Mesendoderm (in vitro differentiated cells): ENCODE measurements at regions not wholly inside any gene's neighbourhood (a gene's known extent, or its start where the extent isn't known, plus 50 kb on each side); places are given as distances from the start of the nearest gene placed in this dataset.
A peak's percentile ranks its signal among the peaks of the same experiment; 100 is the strongest.

Experiments
- DNase-seq: peaks from one replicate; pipeline ENCODE4 v3.0.0; 2013
- H2AK5ac ChIP-seq: 2 replicates; pipeline ENCODE4 v1.6.1; 2013; ENCODE audit warnings: low read length, inconsistent platforms
- H2BK120ac ChIP-seq: 2 replicates; pipeline ENCODE4 v1.6.1; 2013; ENCODE audit warnings: low read depth, mild to moderate bottlenecking, low read length, moderate library complexity, mixed read lengths
- H2BK15ac ChIP-seq: replicated peaks from 2 replicates; pipeline ENCODE4 v1.6.1; 2013; ENCODE audit warnings: low read depth, mild to moderate bottlenecking, moderate library complexity
- H2BK5ac ChIP-seq: 2 replicates; pipeline ENCODE4 v1.6.1; 2013; ENCODE audit warnings: low read length, inconsistent platforms
- H3K18ac ChIP-seq: 2 replicates; pipeline ENCODE4 v1.6.1; 2013; ENCODE audit warnings: mild to moderate bottlenecking, low read length, mixed read lengths
- H3K23ac ChIP-seq: one replicate; pipeline ENCODE4 v1.6.1; 2013; ENCODE audit warnings: low read length
- H3K27ac ChIP-seq: 2 replicates; pipeline ENCODE4 v1.5.1; 2013; ENCODE audit warnings: low read depth, mild to moderate bottlenecking, inconsistent platforms, low read length, moderate library complexity
- H3K27me3 ChIP-seq: 2 replicates; pipeline ENCODE4 v1.6.1; 2013; ENCODE audit warnings: low read length, control low read depth, mild to moderate bottlenecking, inconsistent platforms; ENCODE audit not compliant: insufficient read depth, poor library complexity
- H3K36me3 ChIP-seq: 2 replicates; pipeline ENCODE4 v1.6.1; 2013; ENCODE audit warnings: low read length, inconsistent platforms; ENCODE audit not compliant: control insufficient read depth, insufficient read depth
- H3K4ac ChIP-seq: one replicate; pipeline ENCODE4 v1.6.1; 2013; ENCODE audit warnings: low read depth, mild to moderate bottlenecking, low read length, moderate library complexity
- H3K4me1 ChIP-seq: 2 replicates; pipeline ENCODE4 v1.6.1; 2013; ENCODE audit warnings: low read depth, low read length, inconsistent platforms; ENCODE audit not compliant: control insufficient read depth
- H3K4me2 ChIP-seq: 2 replicates; pipeline ENCODE4 v1.6.1; 2013; ENCODE audit warnings: low read length
- H3K4me3 ChIP-seq: 2 replicates; pipeline ENCODE4 v1.5.1; 2013; ENCODE audit warnings: mild to moderate bottlenecking, low read length
- H3K56ac ChIP-seq: one replicate; pipeline ENCODE4 v1.6.1; 2013; ENCODE audit warnings: low read length
- H3K79me1 ChIP-seq: 2 replicates; pipeline ENCODE4 v1.6.1; 2013; ENCODE audit warnings: low read length, inconsistent platforms
- H3K79me2 ChIP-seq: 2 replicates; pipeline ENCODE4 v1.6.1; 2013; ENCODE audit warnings: mild to moderate bottlenecking, low read length; ENCODE audit not compliant: control insufficient read depth, insufficient read depth
- H3K9ac ChIP-seq: 2 replicates; pipeline ENCODE4 v1.6.1; 2013; ENCODE audit warnings: low read length, inconsistent platforms
- H4K5ac ChIP-seq: one replicate; pipeline ENCODE4 v1.6.1; 2013; ENCODE audit warnings: low read length
- H4K8ac ChIP-seq: one replicate; pipeline ENCODE4 v1.6.1; 2013; ENCODE audit warnings: low read depth, mild to moderate bottlenecking, control low read depth, low read length, moderate library complexity
- WGBS: extraction: QIAGEN DNeasy Blood & Tissue Kit; methylation state at CpG from one replicate; pipeline ENCODE4 v1.1.7; 2013; ENCODE audit warnings: low lambda C conversion rate, missing lambda C conversion rate; ENCODE audit not compliant: insufficient coverage; ENCODE audit errors: extremely low coverage; 5-methylcytosine and 5-hydroxymethylcytosine counted together

- Histone ChIP-seq H4K5ac (no peak overlapping the region), H2AK5ac (no peak overlapping the region), H3K9ac (no peak overlapping the region), H3K79me1 (no peaks in the 10 kb centered on the region), H3K4me3 (no peak overlapping the region), H3K4me2 (no peak overlapping the region), H3K36me3 (no peaks in the 10 kb centered on the region), H3K23ac (no peak overlapping the region), H3K56ac (no peak overlapping the region), H3K4ac (no peak overlapping the region), H3K4me1 (no peaks in the 10 kb centered on the region), H2BK15ac (no peak overlapping the region), H3K79me2 (no peaks in the 10 kb centered on the region), H3K27ac (no peak overlapping the region), H2BK5ac (no peak overlapping the region), H3K18ac (no peak overlapping the region), H2BK120ac (no peak overlapping the region), H3K27me3 (no peaks in the 10 kb centered on the region), H4K8ac (no peak overlapping the region)
- DNase-seq: no peak
These were observed 1063.4 kb upstream of the CHAC2 start for GRCh38 chr2:52704251-52704650.

- H3K18ac ChIP-seq: no peak overlapping the region
- H3K56ac ChIP-seq: no peak overlapping the region
- no CpG with 5 or more reads among the region's 4 CpGs for WGBS
- H3K4ac ChIP-seq: no peak overlapping the region
- H3K27ac ChIP-seq: no peak overlapping the region
- no peak overlapping the region for H2AK5ac ChIP-seq
- no peak for DNase-seq
- H4K5ac ChIP-seq: no peak overlapping the region
- H3K79me2 ChIP-seq: no peaks in the 10 kb centered on the region
- H2BK15ac ChIP-seq: no peak overlapping the region
- H3K36me3 ChIP-seq: no peaks in the 10 kb centered on the region
- H2BK5ac ChIP-seq: no peak overlapping the region
- no peak overlapping the region for H2BK120ac ChIP-seq
- no peak overlapping the region for H4K8ac ChIP-seq
- no peak overlapping the region for H3K4me2 ChIP-seq
- no peaks in the 10 kb centered on the region for H3K4me1 ChIP-seq
- no peaks in the 10 kb centered on the region for H3K79me1 ChIP-seq
- H3K27me3 ChIP-seq: no peaks in the 10 kb centered on the region
- no peak overlapping the region for H3K4me3 ChIP-seq
- H3K23ac ChIP-seq: no peak overlapping the region
- H3K9ac ChIP-seq: no peak overlapping the region
These were observed 1064.6 kb upstream of the CHAC2 start for GRCh38 chr2:52703004-52703403.

GRCh38 chr2:52698408-52698807, 1069.2 kb upstream of the CHAC2 start:
- WGBS: no CpG with 5 or more reads among the region's 3 CpGs

GRCh38 chr2:52697690-52698089, 1069.9 kb upstream of the CHAC2 start:
- no peak overlapping the region for H3K27ac ChIP-seq
- no peak overlapping the region for H2BK120ac ChIP-seq
- no peak overlapping the region for H2BK5ac ChIP-seq
- no peak overlapping the region for H3K4me2 ChIP-seq
- H3K56ac ChIP-seq: no peak overlapping the region
- H3K36me3 ChIP-seq: no peaks in the 10 kb centered on the region
- H4K5ac ChIP-seq: no peak overlapping the region
- no peaks in the 10 kb centered on the region for H3K79me1 ChIP-seq
- WGBS: no CpG with 5 or more reads among the region's 4 CpGs
- no peaks in the 10 kb centered on the region for H3K27me3 ChIP-seq
- no peak overlapping the region for H3K4ac ChIP-seq
- no peak overlapping the region for H2BK15ac ChIP-seq
- DNase-seq: no peak
- H3K23ac ChIP-seq: no peak overlapping the region
- H3K79me2 ChIP-seq: no peaks in the 10 kb centered on the region
- H4K8ac ChIP-seq: no peak overlapping the region
- H3K18ac ChIP-seq: no peak overlapping the region
- no peak overlapping the region for H3K9ac ChIP-seq
- H2AK5ac ChIP-seq: no peak overlapping the region
- H3K4me1 ChIP-seq: no peaks in the 10 kb centered on the region
- no peak overlapping the region for H3K4me3 ChIP-seq

More at GRCh38 chr2:52698408-52698807, 1069.2 kb upstream of the CHAC2 start:
- Histone ChIP-seq H3K27ac (no peak overlapping the region), H3K56ac (no peak overlapping the region), H3K23ac (no peak overlapping the region), H2BK120ac (no peak overlapping the region), H3K4me1 (no peaks in the 10 kb centered on the region), H3K4ac (no peak overlapping the region), H3K27me3 (no peaks in the 10 kb centered on the region), H3K4me3 (no peak overlapping the region), H3K79me2 (no peaks in the 10 kb centered on the region), H2AK5ac (no peak overlapping the region), H3K36me3 (no peaks in the 10 kb centered on the region), H3K9ac (no peak overlapping the region), H3K79me1 (no peaks in the 10 kb centered on the region), H2BK5ac (no peak overlapping the region), H4K8ac (no peak overlapping the region), H3K18ac (no peak overlapping the region), H3K4me2 (no peak overlapping the region), H4K5ac (no peak overlapping the region), H2BK15ac (no peak overlapping the region)
- DNase-seq: peak; percentile 23

- H3K79me1 ChIP-seq: no peaks in the 10 kb centered on the region
- H3K4me1 ChIP-seq: no peaks in the 10 kb centered on the region
- no peaks in the 10 kb centered on the region for H3K79me2 ChIP-seq
- no peak overlapping the region for H2BK15ac ChIP-seq
- no peak overlapping the region for H2BK5ac ChIP-seq
- no peak overlapping the region for H3K56ac ChIP-seq
- H3K23ac ChIP-seq: no peak overlapping the region
- no CpG with 5 or more reads among the region's 3 CpGs for WGBS
- no peak overlapping the region for H4K5ac ChIP-seq
- H3K4ac ChIP-seq: no peak overlapping the region
- no peak overlapping the region for H3K9ac ChIP-seq
- no peak overlapping the region for H4K8ac ChIP-seq
- H3K27ac ChIP-seq: no peak overlapping the region
- H2AK5ac ChIP-seq: no peak overlapping the region
- H3K27me3 ChIP-seq: no peaks in the 10 kb centered on the region
- no peaks in the 10 kb centered on the region for H3K36me3 ChIP-seq
- H3K4me2 ChIP-seq: no peak overlapping the region
- H2BK120ac ChIP-seq: no peak overlapping the region
- no peak for DNase-seq
- H3K18ac ChIP-seq: no peak overlapping the region
- no peak overlapping the region for H3K4me3 ChIP-seq
These were observed 1071.9 kb upstream of the CHAC2 start for GRCh38 chr2:52695731-52696130.

GRCh38 chr2:52686935-52687334, 1080.7 kb upstream of the CHAC2 start:
- H3K79me2 ChIP-seq: no peaks in the 10 kb centered on the region
- no peak overlapping the region for H4K8ac ChIP-seq
- no peak overlapping the region for H3K27ac ChIP-seq
- no peaks in the 10 kb centered on the region for H3K27me3 ChIP-seq
- no peak overlapping the region for H3K18ac ChIP-seq
- H2BK120ac ChIP-seq: no peak overlapping the region
- no peaks in the 10 kb centered on the region for H3K79me1 ChIP-seq
- WGBS: no CpG with 5 or more reads among the region's 2 CpGs
- no peak overlapping the region for H2BK5ac ChIP-seq
- no peak overlapping the region for H3K56ac ChIP-seq
- no peak overlapping the region for H3K4me3 ChIP-seq
- no peak overlapping the region for H3K4ac ChIP-seq
- no peak overlapping the region for H3K4me2 ChIP-seq
- no peak overlapping the region for H4K5ac ChIP-seq
- H2BK15ac ChIP-seq: no peak overlapping the region
- no peaks in the 10 kb centered on the region for H3K36me3 ChIP-seq
- H3K4me1 ChIP-seq: no peaks in the 10 kb centered on the region
- no peak for DNase-seq
- H2AK5ac ChIP-seq: no peak overlapping the region
- H3K23ac ChIP-seq: no peak overlapping the region
- H3K9ac ChIP-seq: no peak overlapping the region
